ENCODE measurements at regions not wholly inside any gene's neighbourhood (a gene's known extent, or its start where the extent isn't known, plus 50 kb on each side); places are given as distances from the start of the nearest gene placed in this dataset.
A peak's percentile ranks its signal among the peaks of the same experiment; 100 is the strongest.

GRCh38 chr7:142359694-142360279 lies 101.9 kb upstream of the PRSS58 start:
- Histone ChIP-seq H3K27ac (no peak overlapping the region), H3K9me3 (replicated peaks in 1 of 3) (no peaks in the 10 kb centered on the region), H3K36me3 (replicated peaks in 1 of 2) (no peaks in the 10 kb centered on the region), H3K4me3 (no peak overlapping the region), H3K4me1 (replicated peaks in 1 of 2) (no peaks in the 10 kb centered on the region), H3K27me3 (no peaks in the 10 kb centered on the region)
- DNase-seq: no peak
- WGBS, 4 donors: 58 to 73% (median 66%) methylated on average over 8 of the region's 8 CpGs
- intact Hi-C loops (cut with DNase I): no loop called here
- TF ChIP-seq CTCF (IDR thresholded peaks at IDR 0.05) (no peak), POLR2A (IDR thresholded peaks at IDR 0.05) (no peak)

- H3K27ac ChIP-seq: no peak overlapping the region
- no peak overlapping the region for H3K4me3 ChIP-seq
- H3K4me1 ChIP-seq (replicated peaks in 1 of 2): no peaks in the 10 kb centered on the region
- TF ChIP-seq CTCF (IDR thresholded peaks at IDR 0.05): peak; percentile 23 to 61 (median 36)
- no peak for TF ChIP-seq POLR2A (IDR thresholded peaks at IDR 0.05)
- WGBS, 4 donors: 10 to 17% (median 12%) methylated on average over 2 of the region's 2 CpGs
- H3K27me3 ChIP-seq: no peaks in the 10 kb centered on the region
- H3K9me3 ChIP-seq (replicated peaks in 1 of 3): no peaks in the 10 kb centered on the region
- intact Hi-C loops (cut with DNase I): no loop called here
- no peaks in the 10 kb centered on the region for H3K36me3 ChIP-seq (replicated peaks in 1 of 2)
- DNase-seq: no peak
Observed at GRCh38 chr7:142357953-142358520, 100.2 kb upstream of the PRSS58 start.

GRCh38 chr7:142356166-142356565 lies 98.3 kb upstream of the PRSS58 start:
- Histone ChIP-seq H3K27ac (no peak overlapping the region), H3K36me3 (replicated peaks in 1 of 2) (no peaks in the 10 kb centered on the region), H3K4me3 (no peak overlapping the region), H3K4me1 (replicated peaks in 1 of 2) (no peaks in the 10 kb centered on the region), H3K27me3 (no peaks in the 10 kb centered on the region), H3K9me3 (replicated peaks in 1 of 3) (no peaks in the 10 kb centered on the region)
- intact Hi-C loops (cut with DNase I): no loop called here
- DNase-seq: no peak
- WGBS, 4 donors: 48 to 64% (median 52%) methylated on average over 4 of the region's 4 CpGs
- TF ChIP-seq POLR2A (IDR thresholded peaks at IDR 0.05): no peak
- TF ChIP-seq CTCF (IDR thresholded peaks at IDR 0.05): no peak

- TF ChIP-seq POLR2A (IDR thresholded peaks at IDR 0.05): no peak
- TF ChIP-seq CTCF (IDR thresholded peaks at IDR 0.05): no peak
- WGBS, 4 donors: 28 to 44% (median 36%) methylated on average over 3 of the region's 3 CpGs
Observed at GRCh38 chr7:142355328-142355727, 97.5 kb upstream of the PRSS58 start.

More at GRCh38 chr7:142355328-142355727, 97.5 kb upstream of the PRSS58 start:
- H3K4me1 ChIP-seq (replicated peaks in 1 of 2): no peaks in the 10 kb centered on the region
- H3K27ac ChIP-seq: no peak overlapping the region
- no peaks in the 10 kb centered on the region for H3K36me3 ChIP-seq (replicated peaks in 1 of 2)
- no peak for DNase-seq
- H3K4me3 ChIP-seq: no peak overlapping the region
- H3K27me3 ChIP-seq: no peaks in the 10 kb centered on the region
- H3K9me3 ChIP-seq (replicated peaks in 1 of 3): no peaks in the 10 kb centered on the region
- intact Hi-C loops (cut with DNase I): no loop called here
